CMK (cell line): ENCODE measurements at regions not wholly inside any gene's neighbourhood (a gene's known extent, or its start where the extent isn't known, plus 50 kb on each side); places are given as distances from the start of the nearest gene placed in this dataset.

Experiments used
- DNase-seq: peaks from one replicate; pipeline ENCODE4 v3.0.0-alpha.2; 2010; ENCODE audit warnings: low read depth

DNA sequence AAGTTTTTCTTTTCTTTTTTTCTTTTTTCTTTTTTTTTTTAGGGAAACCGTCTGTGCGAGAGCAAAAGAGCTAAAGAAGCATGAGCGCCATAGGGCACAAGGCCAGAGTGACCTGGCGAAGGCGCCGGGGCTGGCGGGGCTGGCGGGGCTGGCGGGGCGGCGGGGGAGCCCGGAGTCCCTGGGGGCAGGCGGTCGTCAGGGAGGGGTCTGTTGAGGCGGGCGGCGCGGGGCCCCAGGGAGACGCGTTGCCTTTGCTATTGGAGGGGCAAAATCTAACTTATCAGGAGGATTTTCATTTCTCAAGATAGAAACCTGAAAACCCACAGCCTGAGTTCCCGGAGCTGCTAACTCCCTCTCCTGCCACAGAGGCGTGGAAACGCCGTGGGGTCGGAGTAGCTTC is 135.6 kb upstream of the SMAD1 start:
- no peak for DNase-seq

GRCh38 chr4:145345401-145345800 is 136.3 kb upstream of the SMAD1 start:
- DNase-seq, result no peak

DNA sequence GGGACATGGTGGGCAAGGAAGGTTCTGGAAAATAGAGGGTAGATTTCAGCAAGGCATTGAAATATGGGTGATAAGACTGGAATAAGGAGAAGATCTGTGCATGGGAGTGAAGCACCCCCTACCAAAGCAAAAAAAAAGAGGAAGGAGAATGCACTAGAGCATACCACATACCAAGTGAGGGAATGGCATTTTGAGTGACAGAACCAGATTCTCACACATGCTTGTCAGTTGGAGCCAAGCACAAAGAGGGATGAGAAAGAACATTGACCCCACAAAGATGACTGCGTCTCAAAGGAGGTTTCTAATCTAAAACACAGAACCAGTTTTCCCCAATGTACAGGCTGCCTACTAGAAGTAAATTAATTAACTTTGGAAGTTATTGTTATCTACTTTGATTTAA is 140.3 kb upstream of the SMAD1 start:
- DNase-seq, result no peak

GRCh38 chr4:145340071-145340675 is 141.5 kb upstream of the SMAD1 start:
- DNase-seq, result peak; percentile 14

DNA sequence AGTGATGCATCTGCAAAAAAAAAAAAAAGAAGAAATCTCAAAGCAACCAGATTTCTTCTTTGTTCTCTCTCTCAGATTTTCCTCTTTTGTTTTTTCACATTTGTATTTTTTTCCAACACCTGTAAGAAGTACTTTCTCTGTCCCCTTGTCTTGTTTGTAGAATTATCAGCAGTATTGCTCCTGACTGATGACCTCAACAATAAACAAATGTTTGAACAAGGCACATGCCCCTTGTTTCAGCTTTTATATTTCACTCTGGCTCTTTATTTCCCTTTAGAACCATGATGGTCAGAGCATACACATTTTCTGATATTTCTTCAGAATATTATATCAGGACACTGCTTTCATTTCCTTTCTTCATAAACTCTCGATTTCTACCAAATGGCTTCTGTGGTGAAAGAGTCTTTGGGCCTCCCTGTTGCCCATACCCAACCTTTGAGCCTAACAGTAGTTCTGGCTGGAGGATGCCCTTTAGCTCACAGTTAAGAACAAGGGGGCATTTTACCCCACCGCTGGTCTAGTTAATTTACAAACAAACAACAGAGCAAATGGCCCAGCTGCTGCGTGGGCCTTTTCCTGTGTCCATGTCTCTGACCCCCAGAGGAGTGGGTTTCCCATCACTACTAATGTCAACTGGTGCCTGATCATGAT is 142.5 kb upstream of the SMAD1 start:
- DNase-seq, result no peak

- DNase-seq, result no peak
Observed at GRCh38 chr4:145338568-145338967, 143.1 kb upstream of the SMAD1 start.

DNA sequence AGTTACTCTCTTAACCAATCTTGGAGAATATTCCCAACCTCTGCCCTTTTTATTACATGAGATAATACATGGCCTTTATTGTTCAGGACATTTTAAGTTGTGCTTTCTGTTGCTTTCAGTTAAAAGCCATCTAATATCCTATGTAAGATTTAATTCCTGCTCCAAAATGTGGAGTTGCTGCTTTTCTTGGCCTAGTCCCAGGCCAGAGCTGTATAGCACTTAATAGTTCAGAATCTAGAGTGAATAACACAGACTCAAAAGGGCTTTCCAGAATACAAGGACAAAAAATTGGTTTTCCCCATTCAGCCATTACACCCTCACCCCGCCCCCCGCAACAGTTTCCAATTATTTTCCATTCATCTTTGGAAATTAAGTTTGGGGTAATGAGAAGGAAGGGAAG is 144.3 kb upstream of the SMAD1 start:
- DNase-seq, result no peak

- DNase-seq, result no peak
Observed at GRCh38 chr4:145333786-145334185, 147.9 kb upstream of the SMAD1 start.

GRCh38 chr4:145326491-145326890 is 146.1 kb upstream of the OTUD4 start:
- no peak for DNase-seq

GRCh38 chr4:145324161-145324560 is 143.8 kb upstream of the OTUD4 start:
- no peak for DNase-seq

GRCh38 chr4:145320294-145320693 is 139.9 kb upstream of the OTUD4 start:
- no peak for DNase-seq

DNA sequence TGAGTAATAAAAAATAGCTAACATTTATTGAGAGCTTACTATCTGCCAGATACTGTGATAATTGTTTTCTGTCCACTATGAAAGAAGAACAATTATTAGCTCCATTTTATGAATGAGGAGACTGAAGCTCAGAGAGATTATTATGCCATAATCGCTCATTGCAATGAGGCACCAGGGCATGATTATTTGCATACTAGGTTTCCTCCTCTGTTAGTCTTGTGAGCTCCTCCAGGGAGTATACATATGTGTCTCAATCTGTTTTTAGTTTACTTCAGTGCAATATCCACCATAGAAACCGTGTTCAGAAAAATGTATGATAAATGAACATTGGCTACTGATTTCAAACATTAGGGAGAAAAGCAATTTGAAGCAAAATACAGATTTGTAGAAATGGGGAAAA is 139.4 kb upstream of the OTUD4 start:
- no peak for DNase-seq

GRCh38 chr4:145316897-145317574 is 136.6 kb upstream of the OTUD4 start:
- no peak for DNase-seq

DNA sequence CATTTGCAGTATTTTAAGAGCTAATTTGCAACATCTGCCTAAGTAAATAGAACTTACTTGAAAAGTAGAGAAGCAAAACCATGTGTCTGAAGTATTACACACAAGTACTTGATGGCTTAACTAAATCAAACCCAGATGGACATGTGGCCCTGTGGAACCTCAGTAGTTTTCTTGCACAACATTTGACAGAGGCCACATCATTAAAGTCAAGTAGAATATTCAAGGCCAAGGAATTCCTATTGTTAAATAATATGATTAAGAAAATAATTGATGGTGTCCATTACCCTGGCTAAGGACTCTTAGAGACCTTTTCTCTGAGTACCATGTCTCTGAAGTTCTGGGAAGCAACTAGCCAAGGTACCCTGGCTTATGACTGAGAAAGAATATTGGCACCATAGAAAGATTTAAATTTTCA is 135.4 kb upstream of the OTUD4 start:
- no peak for DNase-seq

DNA sequence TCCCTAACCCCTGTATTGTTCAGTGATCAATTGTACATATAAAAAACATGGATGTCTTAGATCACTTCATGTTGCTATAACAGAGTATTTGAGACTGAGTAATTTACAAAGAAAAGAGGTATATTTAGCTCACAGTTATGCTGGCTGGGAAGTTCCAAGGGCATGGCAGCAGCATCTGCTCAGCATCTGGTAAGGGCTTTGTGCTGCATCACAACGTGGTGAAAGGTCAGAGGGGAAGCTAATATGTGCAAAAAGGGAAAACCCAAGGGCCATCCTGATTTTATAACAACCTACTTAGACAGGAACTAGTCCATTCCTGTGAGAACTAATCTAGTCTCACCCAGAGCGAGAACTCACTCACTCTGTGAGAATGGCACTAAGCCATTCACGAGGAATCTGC is 128.2 kb upstream of the OTUD4 start:
- DNase-seq, result no peak

- DNase-seq, result no peak
Observed at GRCh38 chr4:145307763-145308430, 127.5 kb upstream of the OTUD4 start.

DNA sequence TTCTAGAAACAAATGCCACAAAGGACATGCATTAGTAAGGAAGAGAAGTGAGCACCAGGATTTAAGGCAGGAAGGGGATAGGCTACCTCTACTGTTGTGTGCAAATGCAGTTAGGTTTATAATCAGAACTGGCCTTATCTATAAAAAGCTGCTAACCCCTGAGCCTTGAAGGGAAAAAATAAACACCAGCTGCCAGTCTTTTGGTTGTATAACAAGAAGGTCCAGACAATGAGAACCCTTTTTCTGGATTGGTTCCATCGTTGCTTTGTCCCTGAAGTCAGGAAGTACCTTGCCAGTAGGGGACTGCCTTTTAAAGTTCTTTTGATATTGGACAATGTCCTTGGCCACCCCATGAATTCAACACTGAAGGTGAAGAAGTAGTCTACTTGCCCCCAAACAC is 126.7 kb upstream of the OTUD4 start:
- DNase-seq, result no peak

DNA sequence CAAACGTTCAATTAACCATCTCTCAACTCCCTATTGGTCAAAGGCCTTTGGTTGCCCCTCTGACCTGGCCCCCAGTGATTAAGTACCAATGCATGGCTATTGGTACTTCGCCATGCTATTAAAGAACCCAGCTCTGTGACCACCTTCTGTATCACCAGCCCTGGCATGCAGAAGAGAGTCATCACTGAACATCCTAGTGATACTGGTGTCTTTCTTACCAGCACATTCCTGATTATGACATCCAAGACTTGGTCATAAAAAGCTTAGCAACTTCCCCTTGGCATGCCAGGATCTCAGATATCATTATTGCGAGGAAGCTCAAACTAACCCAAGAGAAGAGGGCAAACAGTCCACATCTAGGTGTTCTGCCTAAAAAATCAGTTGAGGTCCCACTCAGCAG is 122.3 kb upstream of the OTUD4 start:
- DNase-seq, result no peak

GRCh38 chr4:145301386-145302080 is 121.1 kb upstream of the OTUD4 start:
- DNase-seq, result no peak

DNA sequence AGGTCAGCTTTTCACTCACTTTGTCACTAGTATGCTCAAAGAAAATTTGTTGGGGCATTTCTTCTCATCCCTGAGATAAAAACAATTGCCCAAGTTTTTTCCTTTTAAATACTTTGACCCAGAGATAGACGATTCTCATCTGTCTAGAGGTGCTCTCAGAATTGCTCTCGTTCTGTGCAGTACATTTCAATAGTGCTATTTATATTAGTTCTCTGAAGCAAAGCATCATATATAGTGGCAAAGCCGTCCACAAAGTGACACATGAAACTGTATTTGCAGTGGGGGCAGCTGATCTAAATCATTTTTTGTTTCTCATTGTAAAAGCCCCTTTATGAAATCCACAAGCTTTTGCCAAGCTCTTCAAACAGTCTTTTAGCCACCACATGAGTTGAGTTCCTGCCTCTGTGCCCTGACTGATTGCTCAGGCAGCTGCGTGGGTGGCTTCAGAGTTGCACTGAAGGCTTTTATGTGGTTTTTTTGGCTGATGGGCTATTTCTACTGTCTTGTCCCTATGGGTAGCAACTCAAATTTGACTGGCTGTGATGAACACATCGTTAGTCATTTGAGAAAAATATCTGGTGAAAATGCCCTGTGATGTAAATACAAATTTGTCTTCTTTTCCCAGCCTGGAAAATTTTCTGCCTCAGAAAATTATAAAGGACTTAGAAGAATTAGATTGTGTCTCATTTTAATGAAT is 119.1 kb upstream of the OTUD4 start:
- DNase-seq, result no peak

- no peak for DNase-seq
Observed at GRCh38 chr4:145298885-145299284, 118.5 kb upstream of the OTUD4 start.

- DNase-seq, result no peak
Observed at GRCh38 chr4:145297556-145297955, 117.2 kb upstream of the OTUD4 start.
